HCT116 (cell line): ENCODE measurements at regions not wholly inside any gene's neighbourhood (a gene's known extent, or its start where the extent isn't known, plus 50 kb on each side); places are given as distances from the start of the nearest gene placed in this dataset.

Experiments used
- ATAC-seq: fragments of 200-7000 bp; cut with Tn5 transposase; 2 replicates; pipeline ENCODE4 v1.9.1; 2020; ENCODE audit warnings: mild to moderate bottlenecking, moderate library complexity
- BruUV-seq: library from RNA; stranded (reverse); fragments of 400-500 nt; replicated peaks from 2 replicates; lab custom pipeline; 2021; lab: Mats Ljungman, UMichigan
- CTCF ChIA-PET: fragments of 300-600 bp; sonication (Branson Sonifier 250); formaldehyde crosslinking; loops from one replicate; lab custom pipeline; 2021; ENCODE audit warnings: antibody characterized with exemption; lab: Charles Lee
- POLR2A ChIA-PET: fragments of 300-600, 350-600 bp; sonication (Branson Sonifier 250); formaldehyde crosslinking; loops from one replicate; lab custom pipeline; 2021; ENCODE audit warnings: antibody characterized with exemption; lab: Charles Lee
- RAD21 ChIA-PET, 2 experiments: fragments of 300-600 bp; sonication (Branson Sonifier 250); formaldehyde crosslinking; loops; one replicate each; lab custom pipeline; 2023; ENCODE audit warnings: low total read pairs in 2 of 2; ENCODE audit not compliant: uncharacterized antibody in 2 of 2, unreplicated experiment in 2 of 2, low non-redundant PET in 1 of 2; lab: Charles Lee
- DNase-seq: peaks from one replicate; pipeline ENCODE4 v3.0.0-alpha.2; 2010; ENCODE audit warnings: low read depth, low spot score
- H2AFZ ChIP-seq: fragments of 200-600 bp; shearing (Covaris generic), sonication (generic); 2 replicates; pipeline ENCODE4 v1.6.1; 2017; ENCODE audit warnings: low read depth, mixed run types, mixed read lengths, antibody characterized with exemption, low read length; ENCODE audit not compliant: poor library complexity, severe bottlenecking
- H3K27ac ChIP-seq: 2 replicates; pipeline ENCODE4 v1.5.1; 2012; ENCODE audit warnings: low read depth, low read length
- H3K27me3 ChIP-seq: fragments of 200-600 bp; sonication (generic); 2 replicates; pipeline ENCODE4 v1.6.1; 2016; ENCODE audit warnings: mixed run types, low read length, mixed read lengths; ENCODE audit not compliant: insufficient read depth
- H3K36me3 ChIP-seq, 2 experiments: fragments of 200-500 bp in 1 of 2; fragments of 200-600 bp in 1 of 2; sonication (Bioruptor generic) in 1 of 2; sonication (generic) in 1 of 2; 2 replicates each; pipeline versions ENCODE4 v1.5.1 to v1.6.1; 2014 to 2016; ENCODE audit warnings: low read length in 2 of 2, inconsistent platforms in 1 of 2, mixed read lengths in 1 of 2, mixed run types in 1 of 2; ENCODE audit not compliant: insufficient read depth in 2 of 2, control insufficient read depth in 1 of 2
- H3K4me1 ChIP-seq, 2 experiments: fragments of 200-600 bp in 1 of 2; sonication (generic) in 1 of 2; 2 replicates each; pipeline versions ENCODE4 v1.5.1 to v1.6.1; 2012 to 2017; ENCODE audit warnings: low read length in 2 of 2, inconsistent platforms in 1 of 2, mild to moderate bottlenecking in 1 of 2, mixed read lengths in 1 of 2, mixed run types in 1 of 2, moderate library complexity in 1 of 2; ENCODE audit not compliant: insufficient read depth in 2 of 2, control insufficient read depth in 1 of 2
- H3K4me2 ChIP-seq: fragments of 200-600 bp; sonication (generic); 2 replicates; pipeline ENCODE4 v1.6.1; 2017; ENCODE audit warnings: mixed run types, low read length, mixed read lengths
- H3K4me3 ChIP-seq, 2 experiments: fragments of 200-600 bp in 1 of 2; sonication (generic) in 1 of 2; replicated peaks in 1 of 2; 2 replicates each; pipeline ENCODE4 v1.5.1; 2011 to 2016; ENCODE audit warnings: low read length in 2 of 2, control low read depth in 1 of 2, low read depth in 1 of 2, mild to moderate bottlenecking in 1 of 2, mixed read lengths in 1 of 2, mixed run types in 1 of 2
- H3K79me2 ChIP-seq: fragments of 200-600 bp; sonication (generic); 2 replicates; pipeline ENCODE4 v1.6.1; 2017; ENCODE audit warnings: mild to moderate bottlenecking, mixed run types, low read length, moderate library complexity, mixed read lengths; ENCODE audit not compliant: insufficient read depth
- H3K9ac ChIP-seq: fragments of 200-600 bp; sonication (generic); 2 replicates; pipeline ENCODE4 v1.6.1; 2016; ENCODE audit warnings: low read length, mixed read lengths
- H3K9me2 ChIP-seq: fragments of 200-600 bp; sonication (generic), shearing (Covaris generic); 2 replicates; pipeline ENCODE4 v1.6.1; 2017; ENCODE audit warnings: mixed run types, mild to moderate bottlenecking, moderate library complexity; ENCODE audit not compliant: insufficient read depth
- H3K9me3 ChIP-seq, 2 experiments: fragments of 200-500 bp in 1 of 2; fragments of 200-600 bp in 1 of 2; sonication (Bioruptor generic) in 1 of 2; sonication (generic) in 1 of 2; 2 replicates each; pipeline ENCODE4 v1.6.1; 2014 to 2017; ENCODE audit warnings: low read length in 2 of 2, mixed read lengths in 2 of 2, inconsistent platforms in 1 of 2, low read depth in 1 of 2, mild to moderate bottlenecking in 1 of 2, mixed run types in 1 of 2, moderate library complexity in 1 of 2; ENCODE audit not compliant: control insufficient read depth in 1 of 2, insufficient read depth in 1 of 2
- H4K20me1 ChIP-seq: fragments of 200-600 bp; sonication (generic), shearing (Covaris generic); 2 replicates; pipeline ENCODE4 v1.6.1; 2017; ENCODE audit warnings: mixed run types, mild to moderate bottlenecking, moderate library complexity; ENCODE audit not compliant: insufficient read depth
- CBX3 ChIP-seq: IDR thresholded peaks from 2 replicates; pipeline ENCODE4 v1.6.1; 2012; ENCODE audit warnings: low read depth
- CEBPB ChIP-seq: IDR thresholded peaks from 2 replicates; pipeline ENCODE4 v1.6.1; 2012; ENCODE audit warnings: low read depth
- EGR1 ChIP-seq: IDR thresholded peaks from 2 replicates; pipeline ENCODE4 v1.6.1; 2012; ENCODE audit warnings: low read depth
- ELF1 ChIP-seq: IDR thresholded peaks from 2 replicates; pipeline ENCODE4 v1.6.1; 2012; ENCODE audit warnings: low read depth, borderline replicate concordance
- EZH2 ChIP-seq: fragments of 200-600 bp; sonication (generic); IDR thresholded peaks from 2 replicates; pipeline ENCODE4 v1.6.1; 2017; ENCODE audit warnings: antibody characterized with exemption, mixed run types
- EZH2phosphoT487 ChIP-seq: fragments of 200-600 bp; IDR thresholded peaks from 2 replicates; pipeline ENCODE4 v1.6.1; 2018; ENCODE audit warnings: antibody characterized with exemption, borderline replicate concordance
- JUND ChIP-seq: IDR thresholded peaks from 2 replicates; pipeline ENCODE4 v1.6.1; 2012
- POLR2A ChIP-seq: IDR thresholded peaks from 2 replicates; pipeline ENCODE4 v1.7.0; 2011; ENCODE audit warnings: borderline replicate concordance; ENCODE audit not compliant: insufficient read depth, insufficient read length; ENCODE audit errors: extremely low read depth
- POLR2AphosphoS5 ChIP-seq: IDR thresholded peaks from 2 replicates; pipeline ENCODE4 v1.6.1; 2011; ENCODE audit warnings: mild to moderate bottlenecking, low read depth, low read length, moderate library complexity
- RAD21 ChIP-seq: IDR thresholded peaks from 2 replicates; pipeline ENCODE4 v1.6.1; 2012; ENCODE audit warnings: low read depth, mild to moderate bottlenecking
- SIN3A ChIP-seq: IDR thresholded peaks from 2 replicates; pipeline ENCODE4 v1.6.1; 2012; ENCODE audit warnings: low read depth
- SP1 ChIP-seq: IDR thresholded peaks from 2 replicates; pipeline ENCODE4 v1.6.1; 2012; ENCODE audit warnings: low read depth
- SRF ChIP-seq: IDR thresholded peaks from 2 replicates; pipeline ENCODE4 v1.6.1; 2012; ENCODE audit warnings: low read depth
- TCF7L2 ChIP-seq: IDR thresholded peaks from 2 replicates; pipeline ENCODE4 v1.7.0; 2011; ENCODE audit warnings: borderline replicate concordance, inconsistent platforms; ENCODE audit not compliant: insufficient read depth, insufficient read length; ENCODE audit errors: extremely low read depth
- YY1 ChIP-seq: IDR thresholded peaks from 2 replicates; pipeline ENCODE4 v1.6.1; 2011; ENCODE audit warnings: low read length, low read depth, moderate library complexity, mild to moderate bottlenecking; ENCODE audit not compliant: insufficient replicate concordance; ENCODE audit errors: extremely low read depth
- ZFX ChIP-seq: fragments of 450-650 bp; IDR thresholded peaks from 2 replicates; pipeline ENCODE4 v1.6.1; 2017
- ZNF274 ChIP-seq: fragments of 200-500 bp; sonication (Bioruptor generic); IDR thresholded peaks from 2 replicates; pipeline ENCODE4 v1.6.1; 2014; ENCODE audit warnings: mild to moderate bottlenecking, low read depth, low read length, inconsistent platforms
- intact Hi-C: fragments of 100-400 bp; cut with micrococcal nuclease; formaldehyde crosslinking; loops from 2 replicates; pipeline ENCODE4 v1.10.0; 2022
- TF ChIP-seq, protein P1 (sequence below): IDR thresholded peaks from 2 replicates; pipeline ENCODE4 v1.6.1; 2012; ENCODE audit warnings: low read depth
- TF ChIP-seq, protein P2 (sequence below): IDR thresholded peaks from 2 replicates; pipeline ENCODE4 v1.6.1; 2012

DNA sequence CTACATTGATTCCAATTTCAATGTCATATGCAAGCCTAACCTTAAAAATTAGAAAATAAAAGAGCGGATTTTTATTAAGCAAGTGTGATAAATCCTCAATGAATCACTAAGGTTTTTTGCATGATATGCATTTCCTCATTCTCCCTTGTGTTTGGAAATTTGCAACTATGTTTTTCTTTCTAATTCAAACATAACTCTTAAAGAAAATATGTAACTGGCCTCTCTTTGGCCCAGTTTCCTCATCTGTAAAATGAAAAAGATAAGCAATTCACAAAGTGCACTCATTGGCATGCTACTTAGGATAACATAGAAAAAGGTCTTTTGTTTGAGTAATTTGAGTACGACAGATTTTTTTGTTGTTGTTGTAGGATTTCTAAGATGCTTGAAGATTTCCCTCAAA, 295.5 kb downstream of the CDH11 start:
- no peak overlapping the region for H3K4me3 ChIP-seq
- ATAC-seq: no peak
- no peak overlapping the region for H3K4me2 ChIP-seq
- H3K27me3 ChIP-seq: no peaks in the 10 kb centered on the region
- no peaks in the 10 kb centered on the region for H4K20me1 ChIP-seq
- no peak overlapping the region for H2AFZ ChIP-seq
- RAD21 ChIA-PET: no interaction called here
- TF ChIP-seq SP1 (no peak), ZFX (no peak), SRF (no peak), EGR1 (no peak), CEBPB (no peak), RAD21 (no peak), POLR2AphosphoS5 (no peak), EZH2 (no peak), EZH2phosphoT487 (no peak), POLR2A (no peak), ELF1 (no peak), ZNF274 (no peak), JUND (no peak), CBX3 (no peak), YY1 (no peak), TCF7L2 (no peak), SIN3A (no peak)
- TF ChIP-seq, protein P1, sequence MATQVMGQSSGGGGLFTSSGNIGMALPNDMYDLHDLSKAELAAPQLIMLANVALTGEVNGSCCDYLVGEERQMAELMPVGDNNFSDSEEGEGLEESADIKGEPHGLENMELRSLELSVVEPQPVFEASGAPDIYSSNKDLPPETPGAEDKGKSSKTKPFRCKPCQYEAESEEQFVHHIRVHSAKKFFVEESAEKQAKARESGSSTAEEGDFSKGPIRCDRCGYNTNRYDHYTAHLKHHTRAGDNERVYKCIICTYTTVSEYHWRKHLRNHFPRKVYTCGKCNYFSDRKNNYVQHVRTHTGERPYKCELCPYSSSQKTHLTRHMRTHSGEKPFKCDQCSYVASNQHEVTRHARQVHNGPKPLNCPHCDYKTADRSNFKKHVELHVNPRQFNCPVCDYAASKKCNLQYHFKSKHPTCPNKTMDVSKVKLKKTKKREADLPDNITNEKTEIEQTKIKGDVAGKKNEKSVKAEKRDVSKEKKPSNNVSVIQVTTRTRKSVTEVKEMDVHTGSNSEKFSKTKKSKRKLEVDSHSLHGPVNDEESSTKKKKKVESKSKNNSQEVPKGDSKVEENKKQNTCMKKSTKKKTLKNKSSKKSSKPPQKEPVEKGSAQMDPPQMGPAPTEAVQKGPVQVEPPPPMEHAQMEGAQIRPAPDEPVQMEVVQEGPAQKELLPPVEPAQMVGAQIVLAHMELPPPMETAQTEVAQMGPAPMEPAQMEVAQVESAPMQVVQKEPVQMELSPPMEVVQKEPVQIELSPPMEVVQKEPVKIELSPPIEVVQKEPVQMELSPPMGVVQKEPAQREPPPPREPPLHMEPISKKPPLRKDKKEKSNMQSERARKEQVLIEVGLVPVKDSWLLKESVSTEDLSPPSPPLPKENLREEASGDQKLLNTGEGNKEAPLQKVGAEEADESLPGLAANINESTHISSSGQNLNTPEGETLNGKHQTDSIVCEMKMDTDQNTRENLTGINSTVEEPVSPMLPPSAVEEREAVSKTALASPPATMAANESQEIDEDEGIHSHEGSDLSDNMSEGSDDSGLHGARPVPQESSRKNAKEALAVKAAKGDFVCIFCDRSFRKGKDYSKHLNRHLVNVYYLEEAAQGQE: no peak
- TF ChIP-seq, protein P2, sequence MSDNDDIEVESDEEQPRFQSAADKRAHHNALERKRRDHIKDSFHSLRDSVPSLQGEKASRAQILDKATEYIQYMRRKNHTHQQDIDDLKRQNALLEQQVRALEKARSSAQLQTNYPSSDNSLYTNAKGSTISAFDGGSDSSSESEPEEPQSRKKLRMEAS: no peak
- TF ChIP-seq, all 23 proteins: peak for 0
- Histone ChIP-seq H3K9me3 (peaks cover 8 to 31% of the 10 kb centered on the region in 2 experiments; a peak in 2 of 4 replicates), H3K4me1 (no peaks in the 10 kb centered on the region), H3K9ac (no peak overlapping the region), H3K9me2 (no peaks in the 10 kb centered on the region), H3K27ac (no peak overlapping the region), H3K79me2 (no peaks in the 10 kb centered on the region), H3K36me3 (no peaks in the 10 kb centered on the region)
- intact Hi-C loops: no loop called here
- BruUV-seq: no TSS peak
- POLR2A ChIA-PET: no interaction called here
- DNase-seq: no peak
- CTCF ChIA-PET: no interaction called here
